Body of pancreas (tissue), 4 donors: ENCODE measurements at regions not wholly inside any gene's neighbourhood (a gene's known extent, or its start where the extent isn't known, plus 50 kb on each side); places are given as distances from the start of the nearest gene placed in this dataset.

Experiments
- ATAC-seq: fragments of 150-250 bp; one replicate; pipeline ENCODE4 v1.9.1; 2016
- DNase-seq, 4 donors: peaks; one replicate each; pipeline ENCODE4 v3.0.0-alpha.2; 2019
- H3K27ac ChIP-seq, 4 donors: fragments of 200-600 bp; sonication (generic); 1 replicate in 3 of 4; 2 replicates in 1 of 4; pipeline versions ENCODE4 v1.5.1 to v1.6.1; 2016 to 2019; ENCODE audit warnings: mild to moderate bottlenecking in 1 of 4, mixed read lengths in 1 of 4, moderate library complexity in 1 of 4
- H3K27me3 ChIP-seq, 2 donors: fragments of 200-600 bp; sonication (generic); one replicate each; pipeline ENCODE4 v1.6.0; 2016; ENCODE audit warnings: mild to moderate bottlenecking in 1 of 2
- H3K36me3 ChIP-seq, 2 donors: fragments of 200-600 bp; sonication (generic); replicated peaks in 1 of 2; 2 replicates each; pipeline ENCODE4 v1.5.1; 2016; ENCODE audit warnings: low read depth in 2 of 2; ENCODE audit not compliant: insufficient read depth in 1 of 2
- H3K4me1 ChIP-seq: fragments of 200-600 bp; sonication (generic); one replicate; pipeline ENCODE4 v1.6.0; 2016
- H3K4me3 ChIP-seq, 2 donors: fragments of 200-600 bp; sonication (generic); 1 replicate in 1 of 2; 2 replicates in 1 of 2; pipeline ENCODE4 v1.5.1; 2016 to 2019
- H3K9me3 ChIP-seq, 3 donors: fragments of 200-600 bp; sonication (generic); 1 replicate in 2 of 3; 2 replicates in 1 of 3; pipeline ENCODE4 v1.5.1; 2016
- CTCF ChIP-seq, 7 experiments: fragments of 450-650 bp in 4 of 7; fragments of 200-600 bp in 3 of 7; sonication (generic) in 3 of 7; IDR thresholded peaks; one replicate each; pipeline ENCODE4 v1.5.1; 2016 to 2019; ENCODE audit warnings: antibody characterized with exemption in 7 of 7
- POLR2A ChIP-seq, 3 donors: fragments of 450-650 bp; IDR thresholded peaks; one replicate each; pipeline ENCODE4 v1.6.1; 2016; ENCODE audit warnings: antibody characterized with exemption in 3 of 3, mild to moderate bottlenecking in 2 of 3
- WGBS, 2 donors: methylation state at CpG; one replicate each; pipeline ENCODE4 v1.1.5; 2017; 5-methylcytosine and 5-hydroxymethylcytosine counted together
- intact Hi-C: fragments of 100-400 bp; cut with DNase I; formaldehyde crosslinking; loops from one replicate; pipeline ENCODE4 v1.15.1; 2023

DNA sequence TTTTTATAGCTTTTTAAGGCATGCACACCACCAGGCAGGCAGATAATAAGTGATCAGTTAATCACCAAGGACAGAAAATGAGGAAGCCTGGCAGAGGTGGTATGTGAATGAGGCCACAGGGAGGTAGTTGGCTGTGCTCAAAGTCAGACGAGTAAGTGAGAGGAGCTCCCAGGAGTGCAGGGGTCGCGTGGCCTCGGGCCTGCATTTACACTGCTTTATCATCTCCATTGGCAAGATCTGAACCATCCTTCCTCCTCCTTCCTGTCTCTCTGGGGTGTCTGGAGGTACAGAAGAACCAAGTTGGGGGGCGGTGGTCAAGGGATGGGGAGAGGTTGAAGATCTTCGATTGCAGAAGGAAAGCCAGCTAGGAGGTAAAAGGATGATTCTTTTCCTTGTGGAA lies 320.1 kb downstream of the SOX9 start:
- H3K27ac ChIP-seq: no peak overlapping the region
- TF ChIP-seq POLR2A (IDR thresholded peaks at IDR 0.05): no peak
- TF ChIP-seq CTCF (IDR thresholded peaks at IDR 0.05): no peak
- ATAC-seq: no peak
- no peaks in the 10 kb centered on the region for H3K27me3 ChIP-seq
- intact Hi-C loops: no loop called here
- no peak overlapping the region for H3K4me3 ChIP-seq
- no peak for DNase-seq
- no peaks in the 10 kb centered on the region for H3K9me3 ChIP-seq
- peaks cover 3% of the 10 kb centered on the region for H3K4me1 ChIP-seq
- H3K36me3 ChIP-seq: no peaks in the 10 kb centered on the region
- WGBS, 2 donors: 84 to 87% methylated on average over 6 of the region's 6 CpGs

GRCh38 chr17:72441909-72442308 lies 321.1 kb downstream of the SOX9 start:
- Histone ChIP-seq H3K9me3 (no peaks in the 10 kb centered on the region), H3K27ac (no peak overlapping the region), H3K36me3 (no peaks in the 10 kb centered on the region), H3K4me1 (peaks cover 3% of the 10 kb centered on the region), H3K27me3 (no peaks in the 10 kb centered on the region), H3K4me3 (no peak overlapping the region)
- no peak for ATAC-seq
- 88 to 97% methylated on average over 4 of the region's 4 CpGs for whole genome bisulfite sequencing, 2 donors
- no peak for TF ChIP-seq POLR2A (IDR thresholded peaks at IDR 0.05)
- no peak for TF ChIP-seq CTCF (IDR thresholded peaks at IDR 0.05)
- no peak for DNase-seq
- intact Hi-C loops: no loop called here

- peak overlapping the region in 2 of 4 donors; percentile 55 to 60 for H3K27ac ChIP-seq
- intact Hi-C loops: no loop called here
Measured at GRCh38 chr17:72444517-72445054, 323.8 kb downstream of the SOX9 start.

DNA sequence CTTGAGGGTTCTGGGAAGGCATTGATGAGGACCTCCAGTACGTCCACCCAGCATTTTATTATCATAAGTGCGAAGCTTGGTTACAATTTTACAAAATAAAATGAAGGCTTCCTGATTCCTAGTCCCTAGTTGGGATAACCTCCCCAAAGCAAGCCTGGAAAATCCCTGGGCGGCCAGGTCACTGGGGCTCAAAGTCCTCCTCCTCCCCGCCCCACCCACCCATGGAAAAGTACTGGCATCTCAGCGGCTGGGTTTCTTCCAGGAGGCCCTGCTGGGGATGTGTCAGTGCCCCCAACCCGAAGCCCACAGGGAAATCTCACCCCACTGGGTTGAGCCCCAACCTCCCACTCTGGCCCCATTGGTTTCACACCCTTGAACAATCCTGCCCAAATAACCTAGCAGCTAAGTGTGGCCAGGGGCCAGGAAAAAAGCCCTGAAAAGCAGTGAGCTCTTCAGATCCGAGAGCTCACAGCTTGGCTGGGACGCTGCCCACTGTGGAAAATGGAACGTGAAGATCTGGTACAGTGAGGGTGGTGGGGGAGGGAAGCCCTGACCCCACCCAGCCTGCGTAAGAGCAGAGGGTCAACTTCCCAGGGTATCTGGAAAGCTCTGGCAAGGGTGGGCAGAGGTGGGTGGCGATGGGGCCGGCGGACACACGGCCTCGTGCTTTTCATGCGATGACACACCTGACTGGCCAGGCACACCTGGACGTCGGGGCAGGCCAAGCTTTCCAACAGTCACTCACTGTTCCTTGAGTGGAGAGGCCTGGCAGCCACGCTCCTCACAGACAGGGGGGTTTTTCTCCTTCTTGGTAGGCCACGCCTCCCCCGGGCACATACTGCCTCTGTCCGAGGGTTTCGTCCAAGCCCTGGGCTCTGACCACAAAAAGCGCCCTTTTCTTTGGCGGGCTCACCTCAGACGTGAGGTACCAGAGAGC lies 324.5 kb downstream of the SOX9 start:
- no peaks in the 10 kb centered on the region for H3K36me3 ChIP-seq
- no peak for DNase-seq
- WGBS, 2 donors: 88 to 91% methylated on average over 26 of the region's 26 CpGs
- no peaks in the 10 kb centered on the region for H3K27me3 ChIP-seq
- H3K4me1 ChIP-seq: no peaks in the 10 kb centered on the region
- peak; percentile 78 for ATAC-seq
- TF ChIP-seq CTCF (IDR thresholded peaks at IDR 0.05): no peak
- no peak for TF ChIP-seq POLR2A (IDR thresholded peaks at IDR 0.05)
- H3K4me3 ChIP-seq: no peak overlapping the region
- intact Hi-C loops: no loop called here
- H3K9me3 ChIP-seq: no peaks in the 10 kb centered on the region
- peak overlapping the region in 2 of 4 donors; percentile 55 to 66 for H3K27ac ChIP-seq

More at GRCh38 chr17:72444517-72445054, 323.8 kb downstream of the SOX9 start:
- WGBS, 2 donors: 77 to 78% methylated on average over 9 of the region's 9 CpGs
- no peak overlapping the region for H3K4me3 ChIP-seq
- no peak for ATAC-seq
- no peaks in the 10 kb centered on the region for H3K4me1 ChIP-seq
- H3K36me3 ChIP-seq: no peaks in the 10 kb centered on the region
- H3K27me3 ChIP-seq: no peaks in the 10 kb centered on the region
- TF ChIP-seq CTCF (IDR thresholded peaks at IDR 0.05): no peak
- no peak for DNase-seq
- H3K9me3 ChIP-seq: no peaks in the 10 kb centered on the region
